Caco-2 (cell line): ENCODE measurements at regions not wholly inside any gene's neighbourhood (a gene's known extent, or its start where the extent isn't known, plus 50 kb on each side); places are given as distances from the start of the nearest gene placed in this dataset.

Experiments
- BruUV-seq: library from RNA; stranded (reverse); fragments of 400-500 nt; replicated peaks from 2 replicates; lab custom pipeline; 2021; lab: Mats Ljungman, UMichigan
- CTCF ChIA-PET: fragments of 300-600 bp; sonication (Branson Sonifier 250); formaldehyde crosslinking; loops from one replicate; lab custom pipeline; 2022; ENCODE audit warnings: antibody characterized with exemption; lab: Charles Lee
- POLR2A ChIA-PET: fragments of 300-600 bp; sonication (Branson Sonifier 250); formaldehyde crosslinking; loops from one replicate; lab custom pipeline; 2022; ENCODE audit warnings: antibody characterized with exemption; lab: Charles Lee
- DNase-seq, 2 experiments: peaks; one replicate each; pipeline versions ENCODE4 v3.0.0 to v3.0.0-alpha.2; 2020 to 2022
- H3K27me3 ChIP-seq: replicated peaks from 2 replicates; pipeline ENCODE4 v1.6.0; 2011; ENCODE audit warnings: low read length; ENCODE audit not compliant: control insufficient read depth, insufficient read depth
- H3K36me3 ChIP-seq: 2 replicates; pipeline ENCODE4 v1.5.1; 2011; ENCODE audit warnings: low read length; ENCODE audit not compliant: control insufficient read depth, insufficient read depth
- H3K4me1 ChIP-seq: fragments of 250-450 bp; sonication (Bioruptor Pico); 2 replicates; pipeline ENCODE4 v1.5.1; 2020; ENCODE audit warnings: mild to moderate bottlenecking
- H3K4me3 ChIP-seq: 2 replicates; pipeline ENCODE4 v1.5.1; 2011; ENCODE audit warnings: low read depth, mild to moderate bottlenecking, control low read depth, low read length
- H3K9me3 ChIP-seq: fragments of 250-450 bp; sonication (Bioruptor Pico); 2 replicates; pipeline ENCODE4 v1.5.1; 2020; ENCODE audit warnings: mild to moderate bottlenecking, moderate library complexity
- H3K27ac Mint-ChIP-seq: one replicate; pipeline ENCODE4 v1.8.0; 2022; ENCODE audit warnings: mixed read lengths; ENCODE audit not compliant: unreplicated experiment
- H3K27me3 Mint-ChIP-seq: one replicate; pipeline ENCODE4 v1.8.0; 2022; ENCODE audit warnings: mixed read lengths; ENCODE audit not compliant: insufficient read depth, unreplicated experiment
- H3K36me3 Mint-ChIP-seq: one replicate; pipeline ENCODE4 v1.8.0; 2022; ENCODE audit warnings: mild to moderate bottlenecking, mixed read lengths; ENCODE audit not compliant: insufficient read depth, unreplicated experiment
- H3K4me1 Mint-ChIP-seq: one replicate; pipeline ENCODE4 v1.8.0; 2022; ENCODE audit warnings: low read depth, mixed read lengths; ENCODE audit not compliant: unreplicated experiment
- H3K4me3 Mint-ChIP-seq: one replicate; pipeline ENCODE4 v1.8.0; 2022; ENCODE audit warnings: mild to moderate bottlenecking, moderate library complexity, mixed read lengths; ENCODE audit not compliant: unreplicated experiment
- H3K9me3 Mint-ChIP-seq: one replicate; pipeline ENCODE4 v1.8.0; 2022; ENCODE audit warnings: mixed read lengths; ENCODE audit not compliant: unreplicated experiment
- CTCF ChIP-seq, 2 experiments: fragments of 200-600 bp in 1 of 2; IDR thresholded peaks; 1 replicate in 1 of 2; 2 replicates in 1 of 2; pipeline versions ENCODE4 v1.5.1 to v1.8.0; 2011 to 2022; ENCODE audit warnings: antibody characterized with exemption in 1 of 2, control low read depth in 1 of 2, inconsistent platforms in 1 of 2, low read depth in 1 of 2, low read length in 1 of 2, mild to moderate bottlenecking in 1 of 2, moderate library complexity in 1 of 2; ENCODE audit not compliant: insufficient read depth in 1 of 2, severe bottlenecking in 1 of 2, unreplicated experiment in 1 of 2
- intact Hi-C: fragments of 100-400 bp; cut with micrococcal nuclease; formaldehyde crosslinking; loops from one replicate; pipeline ENCODE4 v1.10.0; 2022; ENCODE audit not compliant: unreplicated experiment

GRCh38 chr7:131879424-131879823 is 323.0 kb upstream of the PODXL start:
- no peaks in the 10 kb centered on the region for H3K4me1 ChIP-seq
- no peaks in the 10 kb centered on the region for H3K36me3 Mint-ChIP-seq
- no peak for DNase-seq
- H3K9me3 Mint-ChIP-seq, result peaks cover 8% of the 10 kb centered on the region
- H3K9me3 ChIP-seq, result no peaks in the 10 kb centered on the region
- H3K27me3 ChIP-seq, result no peaks in the 10 kb centered on the region
- H3K36me3 ChIP-seq, result no peaks in the 10 kb centered on the region
- CTCF ChIA-PET, result no interaction called here
- TF ChIP-seq CTCF (IDR thresholded peaks at IDR 0.05; ENCODE audit: insufficient read depth in 1 of 2, low read depth in 1 of 2, low read length in 1 of 2, severe bottlenecking in 1 of 2, unreplicated experiment in 1 of 2), result no peak
- intact Hi-C loops, result no loop called here
- POLR2A ChIA-PET, result no interaction called here
- no peak overlapping the region for H3K4me3 Mint-ChIP-seq
- no TSS peak for BruUV-seq
- no peak overlapping the region for H3K27ac Mint-ChIP-seq
- H3K4me1 Mint-ChIP-seq, result no peaks in the 10 kb centered on the region
- H3K4me3 ChIP-seq, result no peak overlapping the region
- H3K27me3 Mint-ChIP-seq, result peaks cover 9% of the 10 kb centered on the region

GRCh38 chr7:131878777-131879176 is 322.3 kb upstream of the PODXL start:
- H3K4me3 ChIP-seq, result no peak overlapping the region
- no peaks in the 10 kb centered on the region for H3K4me1 ChIP-seq
- ChIA-PET CTCF (no interaction called here), POLR2A (no interaction called here)
- Mint-ChIP-seq H3K36me3 (no peaks in the 10 kb centered on the region), H3K4me1 (no peaks in the 10 kb centered on the region), H3K4me3 (no peak overlapping the region), H3K27me3 (peaks cover 7% of the 10 kb centered on the region), H3K27ac (no peak overlapping the region), H3K9me3 (peaks cover 1% of the 10 kb centered on the region)
- no peak for DNase-seq
- no peaks in the 10 kb centered on the region for H3K27me3 ChIP-seq
- no peaks in the 10 kb centered on the region for H3K36me3 ChIP-seq
- BruUV-seq, result no TSS peak
- intact Hi-C loops, result no loop called here
- H3K9me3 ChIP-seq, result no peaks in the 10 kb centered on the region
- no peak for TF ChIP-seq CTCF (IDR thresholded peaks at IDR 0.05; ENCODE audit: insufficient read depth in 1 of 2, low read depth in 1 of 2, low read length in 1 of 2, severe bottlenecking in 1 of 2, unreplicated experiment in 1 of 2)

GRCh38 chr7:131873581-131873980 is 317.2 kb upstream of the PODXL start:
- ChIA-PET CTCF (no interaction called here), POLR2A (no interaction called here)
- H3K4me3 Mint-ChIP-seq, result no peak overlapping the region
- Histone ChIP-seq H3K4me1 (no peaks in the 10 kb centered on the region), H3K9me3 (no peaks in the 10 kb centered on the region), H3K4me3 (no peak overlapping the region), H3K36me3 (no peaks in the 10 kb centered on the region), H3K27me3 (no peaks in the 10 kb centered on the region)
- H3K4me1 Mint-ChIP-seq, result no peaks in the 10 kb centered on the region
- no peak for TF ChIP-seq CTCF (IDR thresholded peaks at IDR 0.05; ENCODE audit: insufficient read depth in 1 of 2, low read depth in 1 of 2, low read length in 1 of 2, severe bottlenecking in 1 of 2, unreplicated experiment in 1 of 2)
- no TSS peak for BruUV-seq
- H3K36me3 Mint-ChIP-seq, result no peaks in the 10 kb centered on the region
- no peak overlapping the region for H3K27ac Mint-ChIP-seq
- intact Hi-C loops, result no loop called here
- H3K27me3 Mint-ChIP-seq, result peaks cover 10% of the 10 kb centered on the region
- no peak for DNase-seq
- H3K9me3 Mint-ChIP-seq, result no peaks in the 10 kb centered on the region
